Heart right ventricle (tissue), 16 donors: ENCODE measurements at regions not wholly inside any gene's neighbourhood (a gene's known extent, or its start where the extent isn't known, plus 50 kb on each side); places are given as distances from the start of the nearest gene placed in this dataset.

ENCODE experiments used
- ATAC-seq, 8 donors: fragments of 200-7000 bp; cut with Tn5 transposase; one replicate each; pipeline ENCODE4 v1.9.1; 2020; ENCODE audit warnings: mild to moderate bottlenecking in 8 of 8, moderate library complexity in 8 of 8, moderate number of reproducible peaks in 1 of 8
- DNase-seq, 2 donors: peaks; one replicate each; pipeline ENCODE4 v3.0.0-alpha.2; 2020
- H3K27ac ChIP-seq, 10 donors: fragments of 200-600 bp; sonication (generic) in 2 of 10; one replicate each; pipeline versions ENCODE4 v1.5.0 to v1.8.0; 2020 to 2022; ENCODE audit warnings: mild to moderate bottlenecking in 3 of 10
- H3K27me3 ChIP-seq, 7 donors: fragments of 200-600 bp; one replicate each; pipeline ENCODE4 v1.8.0; 2021 to 2022; ENCODE audit warnings: mild to moderate bottlenecking in 2 of 7
- H3K36me3 ChIP-seq, 9 donors: fragments of 200-600 bp; sonication (generic) in 1 of 9; one replicate each; pipeline versions ENCODE4 v1.5.0 to v1.8.0; 2020 to 2022; ENCODE audit warnings: mild to moderate bottlenecking in 2 of 9
- H3K4me1 ChIP-seq, 9 donors: fragments of 200-600 bp; sonication (generic) in 1 of 9; one replicate each; pipeline versions ENCODE4 v1.5.0 to v1.8.0; 2020 to 2022; ENCODE audit warnings: mild to moderate bottlenecking in 4 of 9
- H3K4me3 ChIP-seq, 10 donors: fragments of 200-600 bp; sonication (generic) in 2 of 10; one replicate each; pipeline versions ENCODE4 v1.5.0 to v1.8.0; 2020 to 2022; ENCODE audit warnings: mild to moderate bottlenecking in 7 of 10, moderate library complexity in 2 of 10
- H3K9me3 ChIP-seq, 11 donors: fragments of 200-600 bp in 10 of 11; sonication (generic) in 2 of 11; one replicate each; pipeline versions ENCODE4 v1.5.0 to v1.8.0; 2013 to 2022; ENCODE audit warnings: mild to moderate bottlenecking in 2 of 11, control low read depth in 1 of 11, moderate library complexity in 1 of 11
- WGBS, 2 donors: extraction: QIAGEN DNeasy Blood & Tissue Kit; methylation state at CpG; one replicate each; pipeline ENCODE4 v1.1.7; 2013; ENCODE audit warnings: inconsistent platforms in 1 of 2; 5-methylcytosine and 5-hydroxymethylcytosine counted together
- intact Hi-C, 10 donors: fragments of 100-400 bp; cut with DNase I; formaldehyde crosslinking; loops; one replicate each; pipeline versions ENCODE4 v1.11.1 to v1.14.2; 2022
- TF ChIP-seq, protein P1 (sequence below), 9 donors: fragments of 200-600 bp; sonication (generic) in 2 of 9; IDR thresholded peaks; one replicate each; pipeline versions ENCODE4 v1.5.0 to v1.8.0; 2021 to 2022; ENCODE audit warnings: antibody characterized with exemption in 9 of 9, mild to moderate bottlenecking in 5 of 9, moderate library complexity in 1 of 9
- donor health status: Arrhythmogenic right ventricular cardiomyopathy.
- donor health status: ischemic (EF 13 %, LVEDD 7.1; RV severe dilation, severe dysfunction).
- donor health status: healthy with polysubstance abuse.
- donor health status: DM: no; HTN: yes; CAD: no.
- donor health status: DM: no; HTN: no; CAD: no.
- donor health status: ischemic (EF 25% LVEDD 6.9; RV normal size, moderate dysfunction).
- donor health status: ischemic (EF 25% LVEDD 5.7; RV mildly dilated, moderate dysfunction).
- donor health status: healthy.
- donor health status: DM: yes; HTN: yes; CAD: no.
- donor health status: Ischemic cardiomyopathy.
- donor health status: ischemic (EF 35%, LVEDD 5.7; RV mildly dilated, moderate dysfunction).
- donor health status: nonischemic (EF 11% LVEDD 7.7; RV severe dilation, severe dysfunction).
- donor health status: DM: yes; HTN: yes; CAD: no.
- donor health status: PGD.
- donor health status: ischemic (EF 29% LVEDD 5.4; RV normal size, mild dysfunction).
- donor health status: nonischemic (EF 23%, LVEDD 6.1; RV moderate dilation, normal function).

DNA sequence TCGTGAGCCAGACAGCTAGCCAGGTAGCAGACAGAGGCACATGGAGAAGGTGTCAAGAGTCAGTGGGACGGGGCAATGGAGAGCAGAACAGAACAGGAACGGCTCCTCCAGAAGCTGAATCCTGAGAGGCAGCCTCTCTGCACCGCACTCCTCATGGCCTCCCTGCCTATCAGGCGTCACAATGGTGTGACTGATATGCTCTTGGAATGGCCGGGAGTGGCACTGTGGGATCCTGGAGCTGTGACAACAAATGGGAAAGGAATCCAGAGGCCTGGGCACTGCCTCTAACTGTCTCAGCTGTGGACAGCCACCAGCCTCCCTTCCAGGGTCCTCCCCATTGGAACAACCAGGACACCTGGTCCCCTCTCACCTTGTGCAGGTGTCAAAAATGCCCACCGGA, 89.1 kb upstream of the ID2 start:
- H3K4me3 ChIP-seq: no peak overlapping the region
- intact Hi-C loops: no loop called here
- 39 to 62% methylated on average over 7 of the region's 7 CpGs for WGBS, 2 donors
- no peaks in the 10 kb centered on the region for H3K9me3 ChIP-seq
- peaks cover 0 to 14% (median 0%) of the 10 kb centered on the region in 9 donors for H3K4me1 ChIP-seq
- ATAC-seq (peak; percentile 45 to 82 (median 65)), DNase-seq (no peak)
- H3K27me3 ChIP-seq: no peaks in the 10 kb centered on the region
- no peaks in the 10 kb centered on the region for H3K36me3 ChIP-seq
- TF ChIP-seq, protein P1, sequence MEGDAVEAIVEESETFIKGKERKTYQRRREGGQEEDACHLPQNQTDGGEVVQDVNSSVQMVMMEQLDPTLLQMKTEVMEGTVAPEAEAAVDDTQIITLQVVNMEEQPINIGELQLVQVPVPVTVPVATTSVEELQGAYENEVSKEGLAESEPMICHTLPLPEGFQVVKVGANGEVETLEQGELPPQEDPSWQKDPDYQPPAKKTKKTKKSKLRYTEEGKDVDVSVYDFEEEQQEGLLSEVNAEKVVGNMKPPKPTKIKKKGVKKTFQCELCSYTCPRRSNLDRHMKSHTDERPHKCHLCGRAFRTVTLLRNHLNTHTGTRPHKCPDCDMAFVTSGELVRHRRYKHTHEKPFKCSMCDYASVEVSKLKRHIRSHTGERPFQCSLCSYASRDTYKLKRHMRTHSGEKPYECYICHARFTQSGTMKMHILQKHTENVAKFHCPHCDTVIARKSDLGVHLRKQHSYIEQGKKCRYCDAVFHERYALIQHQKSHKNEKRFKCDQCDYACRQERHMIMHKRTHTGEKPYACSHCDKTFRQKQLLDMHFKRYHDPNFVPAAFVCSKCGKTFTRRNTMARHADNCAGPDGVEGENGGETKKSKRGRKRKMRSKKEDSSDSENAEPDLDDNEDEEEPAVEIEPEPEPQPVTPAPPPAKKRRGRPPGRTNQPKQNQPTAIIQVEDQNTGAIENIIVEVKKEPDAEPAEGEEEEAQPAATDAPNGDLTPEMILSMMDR (IDR thresholded peaks at IDR 0.05): no peak
- H3K27ac ChIP-seq: peak overlapping the region in 1 of 10 donors; percentile 23

DNA sequence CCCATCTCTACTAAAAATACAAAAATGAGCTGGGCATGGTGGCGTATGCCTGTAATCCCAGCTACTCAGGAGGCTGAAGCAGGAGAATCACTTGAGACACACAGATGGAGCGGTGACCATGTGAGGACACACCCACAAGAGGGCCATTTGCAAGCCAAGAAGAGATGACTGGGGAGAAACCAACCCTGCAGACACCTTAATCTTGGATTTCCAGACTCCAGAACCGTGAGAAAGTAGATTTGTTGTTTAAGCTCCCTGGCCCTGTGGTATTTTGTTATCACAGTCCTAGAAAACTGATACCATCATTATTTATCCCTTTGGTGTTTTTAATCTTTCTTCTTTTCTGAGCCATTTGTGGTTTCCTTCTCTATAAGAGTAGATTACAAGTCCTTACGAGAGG, 88.6 kb upstream of the ID2 start:
- Histone ChIP-seq H3K36me3 (no peaks in the 10 kb centered on the region), H3K4me1 (peaks cover 0 to 14% (median 0%) of the 10 kb centered on the region in 9 donors), H3K27me3 (no peaks in the 10 kb centered on the region), H3K4me3 (no peak overlapping the region), H3K27ac (no peak overlapping the region), H3K9me3 (no peaks in the 10 kb centered on the region)
- no peak for DNase-seq
- WGBS, 2 donors: 90 to 95% methylated on average over 4 of the region's 4 CpGs
- ATAC-seq: no peak
- TF ChIP-seq, protein P1 (IDR thresholded peaks at IDR 0.05): no peak
- intact Hi-C loops: no loop called here

GRCh38 chr2:8594731-8595427, 87.0 kb upstream of the ID2 start:
- WGBS, 2 donors: 80 to 82% methylated on average over 18 of the region's 18 CpGs
- H3K27ac ChIP-seq: no peak overlapping the region

GRCh38 chr2:8595428-8595805, 86.4 kb upstream of the ID2 start:
- intact Hi-C loops: no loop called here
- Histone ChIP-seq H3K4me1 (peaks cover 0 to 14% (median 0%) of the 10 kb centered on the region in 9 donors), H3K9me3 (no peaks in the 10 kb centered on the region), H3K27ac (no peak overlapping the region), H3K4me3 (no peak overlapping the region), H3K36me3 (no peaks in the 10 kb centered on the region), H3K27me3 (no peaks in the 10 kb centered on the region)
- DNase-seq: no peak
- 87 to 93% methylated on average over 12 of the region's 12 CpGs for WGBS, 2 donors
- ATAC-seq: no peak
- TF ChIP-seq, protein P1 (IDR thresholded peaks at IDR 0.05): no peak

More at GRCh38 chr2:8594731-8595427, 87.0 kb upstream of the ID2 start:
- no peak overlapping the region for H3K4me3 ChIP-seq
- ATAC-seq (no peak), DNase-seq (no peak)
- intact Hi-C loops: no loop called here
- no peaks in the 10 kb centered on the region for H3K36me3 ChIP-seq
- no peaks in the 10 kb centered on the region for H3K27me3 ChIP-seq
- peaks cover 0 to 14% (median 0%) of the 10 kb centered on the region in 9 donors for H3K4me1 ChIP-seq
- TF ChIP-seq, protein P1 (IDR thresholded peaks at IDR 0.05): no peak
- H3K9me3 ChIP-seq: no peaks in the 10 kb centered on the region
